HG03064 (cell line): ENCODE measurements at regions not wholly inside any gene's neighbourhood (a gene's known extent, or its start where the extent isn't known, plus 50 kb on each side); places are given as distances from the start of the nearest gene placed in this dataset.
"Not testable (repeated sequence)": the region's sequence is repeated elsewhere in the genome, so short reads cannot be mapped to it uniquely, and the experiment has no call there.

Experiments used
- ATAC-seq: cut with Tn5 transposase; IDR thresholded peaks from one replicate; pipeline ENCODE4 v1.9.1; 2021; ENCODE audit warnings: low read depth; ENCODE audit not compliant: unreplicated experiment

GRCh38 chr16:46388939-46389491 lies 232.2 kb downstream of the SHCBP1 start:
- ATAC-seq = not testable (repeated sequence)

- ATAC-seq = not testable (repeated sequence)
Observed at GRCh38 chr16:46388354-46388753, 232.8 kb downstream of the SHCBP1 start.

- ATAC-seq = not testable (repeated sequence)
Observed at GRCh38 chr16:46387720-46388119, 233.5 kb downstream of the SHCBP1 start.

DNA sequence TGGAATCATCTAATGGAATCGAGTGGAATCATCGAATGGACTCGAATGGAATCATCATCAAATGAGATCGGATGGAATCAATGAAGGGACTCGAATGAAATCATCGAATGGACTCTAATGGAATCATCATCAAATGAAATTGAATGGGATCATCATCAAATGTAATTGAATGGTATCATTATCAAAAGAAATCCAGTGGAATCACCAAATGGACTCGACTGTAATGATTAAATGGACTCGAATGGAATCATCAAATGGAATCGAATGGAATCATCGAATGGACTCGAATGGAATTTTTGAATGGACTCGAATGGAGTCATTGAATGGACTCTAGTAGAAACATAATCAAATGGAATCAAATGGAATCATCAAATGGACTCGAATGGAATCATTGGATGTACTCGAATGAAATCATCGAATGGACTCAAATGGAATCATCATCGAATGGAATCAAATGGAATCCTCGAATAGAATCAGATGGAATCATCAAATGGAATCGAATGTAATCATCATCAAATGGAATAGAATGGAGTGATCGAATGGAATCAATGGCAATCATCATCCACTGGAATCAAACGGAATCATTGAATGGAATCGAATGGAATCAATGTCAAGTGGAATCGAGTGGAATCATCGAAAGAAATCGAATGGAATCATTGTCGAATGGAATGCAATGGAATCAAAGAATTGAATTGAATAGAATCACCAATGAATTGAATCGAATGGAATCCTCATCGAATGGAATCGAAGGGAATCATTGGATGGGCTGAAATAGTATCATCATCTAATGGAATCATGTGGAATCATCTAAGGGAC lies 234.2 kb downstream of the SHCBP1 start:
- peak; percentile 4 for ATAC-seq

GRCh38 chr16:46386110-46386771 lies 234.9 kb downstream of the SHCBP1 start:
- not testable (repeated sequence) for ATAC-seq

DNA sequence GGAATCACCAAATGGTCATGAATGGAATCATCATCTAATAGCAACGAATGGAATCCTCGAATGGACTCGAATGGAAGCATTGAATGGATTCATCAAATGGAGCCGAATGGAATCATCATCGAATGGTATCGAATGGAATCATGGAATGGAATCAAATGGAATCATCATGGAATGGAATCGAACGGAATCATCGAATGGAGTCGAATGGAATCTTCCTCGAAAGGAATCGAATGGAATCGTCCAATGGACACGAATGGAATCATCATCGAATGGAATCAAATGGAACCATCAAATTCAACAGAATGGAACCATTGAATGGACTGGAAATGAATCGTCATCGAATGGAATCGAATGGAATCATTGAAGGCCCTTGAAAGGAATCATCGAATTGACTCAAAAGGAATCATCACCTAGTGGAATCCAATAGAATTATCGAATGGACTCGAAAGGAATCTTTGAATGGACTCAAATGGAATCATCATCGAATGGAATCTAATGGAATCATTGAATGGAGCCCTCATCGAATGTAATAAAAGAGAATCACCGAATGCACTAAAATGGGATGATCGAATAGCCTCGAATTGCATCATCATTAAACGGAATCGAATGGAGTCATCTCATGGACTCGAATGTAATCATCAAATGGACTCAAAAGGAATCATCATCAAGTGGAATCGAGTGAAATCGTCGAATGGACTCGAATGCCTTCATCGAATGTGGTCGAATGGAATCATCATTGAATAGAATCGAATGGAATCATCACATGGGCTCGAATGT lies 236.7 kb downstream of the SHCBP1 start:
- not testable (repeated sequence) for ATAC-seq

DNA sequence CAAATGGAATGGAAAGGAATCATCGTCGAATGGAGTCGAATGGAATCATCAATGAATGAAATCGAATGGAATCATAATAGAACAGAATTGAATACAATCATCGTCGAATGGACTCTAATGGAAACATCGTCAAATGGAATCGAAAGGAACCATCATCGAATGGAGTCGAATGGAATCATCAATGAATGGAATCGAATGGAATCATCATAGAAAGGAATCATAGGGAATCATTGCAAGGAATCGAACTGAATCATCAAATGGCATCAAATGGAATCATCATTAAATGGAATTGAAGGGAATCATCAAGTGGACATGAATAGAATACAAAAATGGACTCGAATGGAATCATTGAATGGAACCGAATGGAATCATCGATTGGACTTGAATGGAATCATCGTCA lies 237.6 kb downstream of the SHCBP1 start:
- ATAC-seq = not testable (repeated sequence)

DNA sequence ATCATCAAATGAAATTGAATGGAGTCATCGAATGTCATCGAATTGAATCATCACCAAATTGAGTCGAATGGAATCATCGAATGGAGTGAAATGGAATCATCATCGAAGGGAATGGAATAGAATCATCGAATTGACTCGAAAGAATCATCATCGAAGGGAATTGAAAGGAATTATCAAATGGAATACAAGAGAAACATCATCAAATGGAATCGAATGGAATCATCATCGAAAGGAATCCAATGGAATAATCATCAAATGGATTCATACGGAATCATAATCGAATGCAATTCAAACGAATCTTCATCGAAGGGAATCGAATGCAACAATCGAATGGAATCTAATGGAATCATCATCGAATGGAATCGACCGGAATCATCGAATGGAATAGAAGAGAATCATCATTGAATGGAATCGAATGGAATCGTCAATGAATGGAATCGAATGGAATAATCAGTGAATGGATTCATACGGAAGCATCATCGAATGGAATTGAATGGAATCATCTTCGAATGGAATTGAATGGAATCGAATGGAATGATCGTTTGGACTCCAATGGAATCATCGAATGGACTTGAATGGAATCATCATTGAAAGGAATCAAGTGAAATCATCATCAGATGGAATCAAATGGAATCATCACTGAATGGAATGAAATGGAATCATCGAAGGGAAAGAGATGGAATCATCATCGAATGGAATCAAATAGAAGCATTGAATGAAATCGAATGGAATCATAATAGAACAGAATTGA lies 238.2 kb downstream of the SHCBP1 start:
- not testable (repeated sequence) for ATAC-seq

GRCh38 chr16:46382079-46382478 lies 239.1 kb downstream of the SHCBP1 start:
- not testable (repeated sequence) for ATAC-seq

GRCh38 chr16:46381344-46381743 lies 239.8 kb downstream of the SHCBP1 start:
- ATAC-seq = not testable (repeated sequence)
